H4 (cell line): ENCODE measurements at regions not wholly inside any gene's neighbourhood (a gene's known extent, or its start where the extent isn't known, plus 50 kb on each side); places are given as distances from the start of the nearest gene placed in this dataset.
A peak's percentile ranks its signal among the peaks of the same experiment; 100 is the strongest.

Experiments used
- DNase-seq: peaks from one replicate; pipeline ENCODE4 v3.0.0-alpha.2; 2015; ENCODE audit warnings: low spot score

DNA sequence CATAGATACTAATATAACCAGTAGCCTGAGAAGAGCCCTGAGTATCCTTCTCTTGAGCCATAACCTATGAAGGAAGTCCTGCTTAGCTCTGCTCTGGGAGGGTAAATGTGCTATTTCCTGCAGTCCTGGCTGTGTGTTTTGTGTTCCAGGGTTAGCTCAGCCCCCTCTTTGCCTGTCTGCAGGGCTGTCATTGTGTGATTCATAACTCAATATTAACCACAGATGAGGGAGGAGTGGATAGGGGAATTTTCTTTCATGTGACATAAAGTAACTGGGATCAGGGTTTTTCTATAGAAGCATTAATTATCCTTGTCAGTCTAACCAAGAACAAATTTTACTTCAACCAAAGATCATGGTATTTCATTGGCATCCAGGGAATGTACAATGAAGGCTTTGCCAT is 183.3 kb upstream of the ZBTB20 start:
- DNase-seq: no peak

DNA sequence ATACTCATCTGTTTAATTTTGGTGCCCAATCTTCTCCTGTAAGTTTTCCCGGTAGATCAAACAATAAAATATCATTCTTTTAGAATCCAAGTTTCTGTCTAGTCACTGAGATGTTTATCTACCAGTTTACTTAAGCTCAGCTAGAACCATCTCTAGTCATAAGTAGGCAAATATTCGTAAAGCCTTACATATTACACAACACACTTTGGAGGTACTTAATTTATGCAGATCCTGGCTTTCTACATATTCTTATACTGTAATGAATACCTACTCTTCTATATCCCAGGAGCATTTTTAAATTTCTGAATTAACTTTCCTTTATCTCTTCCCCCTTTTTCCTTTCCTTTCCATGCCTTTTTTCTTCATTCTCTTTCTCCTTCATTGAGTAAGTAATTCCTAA is 185.9 kb upstream of the ZBTB20 start:
- DNase-seq: no peak

DNA sequence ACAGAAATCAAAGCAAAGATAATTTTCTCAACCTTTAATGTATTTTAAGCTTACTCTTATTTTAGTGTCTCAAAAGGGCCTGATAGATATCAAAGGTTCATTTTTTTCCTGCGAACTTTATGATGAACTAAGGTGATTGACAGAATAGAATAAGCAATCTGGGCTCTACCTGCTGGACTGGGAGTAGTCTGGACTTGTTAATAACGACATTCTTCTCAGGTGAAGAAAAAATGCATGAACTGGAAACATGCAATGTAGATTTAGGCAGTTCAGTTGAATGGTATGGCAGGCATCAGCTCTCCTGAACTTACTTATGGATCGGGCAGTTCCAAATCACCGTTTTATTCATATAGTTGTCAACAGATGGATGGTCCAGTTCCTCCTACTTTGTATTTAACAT is 189.7 kb upstream of the ZBTB20 start:
- no peak for DNase-seq

DNA sequence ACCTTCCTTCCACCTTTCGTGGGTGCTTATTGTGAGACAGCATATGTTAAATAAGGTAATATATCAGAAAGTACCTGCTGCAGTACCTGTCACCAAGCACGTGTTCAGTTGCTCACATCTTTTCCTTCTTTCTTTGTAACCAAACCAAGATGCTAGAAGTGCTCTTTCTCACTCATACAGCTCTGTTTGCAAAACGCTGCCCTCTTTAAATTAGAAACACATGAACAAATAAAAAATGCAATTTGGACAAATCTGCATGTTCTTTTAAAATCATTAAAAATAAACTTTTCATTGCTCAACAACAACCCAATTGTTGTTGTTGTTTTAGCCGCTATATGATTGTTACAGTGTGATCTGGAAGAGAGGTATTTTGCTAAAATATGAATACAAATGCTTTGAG is 193.5 kb upstream of the ZBTB20 start:
- DNase-seq: no peak

DNA sequence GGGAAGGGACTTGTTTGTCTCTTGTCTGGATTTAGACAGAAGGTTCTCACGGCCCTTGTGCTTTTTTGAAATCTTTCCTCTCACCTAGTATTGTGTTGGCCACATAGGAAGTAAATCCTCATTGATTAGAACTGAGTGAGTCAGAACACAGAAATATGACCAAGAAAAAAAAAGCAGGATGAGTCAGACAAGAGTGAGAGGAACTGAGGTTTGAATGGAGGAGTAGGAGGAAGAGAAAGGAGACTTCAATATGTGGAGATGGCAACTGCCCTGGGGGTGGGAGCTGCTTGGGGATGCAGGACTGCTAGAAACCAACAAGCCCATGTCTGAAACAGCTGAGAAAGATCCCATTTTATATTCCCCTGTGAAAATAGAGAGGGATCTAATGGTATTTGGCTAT is 194.1 kb upstream of the ZBTB20 start:
- peak; percentile 14 for DNase-seq

DNA sequence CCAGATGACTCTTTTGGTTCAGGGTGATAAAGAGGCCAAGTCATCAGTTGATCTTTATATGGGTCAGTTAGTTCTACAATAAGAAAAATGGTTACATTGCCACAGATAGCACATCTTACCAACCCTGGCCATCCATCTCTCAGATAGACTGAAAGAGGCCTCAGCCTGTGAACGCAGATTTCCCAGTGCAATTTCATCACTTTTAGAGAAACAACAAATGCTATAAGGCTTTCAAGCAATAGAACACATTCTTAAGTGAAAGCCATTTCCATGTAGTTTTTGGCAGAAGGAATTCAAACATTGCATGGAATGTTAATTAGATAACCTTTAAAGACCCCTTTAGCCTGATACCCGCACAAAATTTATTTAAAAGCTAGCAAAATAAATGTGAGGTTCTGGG is 200.6 kb upstream of the ZBTB20 start:
- no peak for DNase-seq

DNA sequence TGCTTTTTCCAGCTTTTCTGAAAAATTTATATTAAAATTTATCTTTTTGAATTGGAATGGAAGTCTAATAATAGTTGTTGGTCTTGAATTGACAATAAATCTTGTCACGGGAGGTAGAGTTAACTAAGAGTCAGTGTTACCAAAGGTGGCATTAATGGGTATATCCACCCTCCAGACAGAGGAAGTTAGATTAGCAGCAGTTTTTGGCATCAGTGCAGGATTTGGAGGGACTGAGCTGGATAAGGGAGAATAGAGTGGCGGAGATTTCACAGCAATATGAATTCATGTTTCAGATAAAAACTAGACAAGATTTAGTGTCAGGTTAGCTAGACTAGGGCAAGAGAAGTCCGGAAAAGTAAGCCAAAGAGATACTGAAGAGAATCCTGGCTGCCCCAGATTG is 201.3 kb upstream of the ZBTB20 start:
- DNase-seq: no peak

DNA sequence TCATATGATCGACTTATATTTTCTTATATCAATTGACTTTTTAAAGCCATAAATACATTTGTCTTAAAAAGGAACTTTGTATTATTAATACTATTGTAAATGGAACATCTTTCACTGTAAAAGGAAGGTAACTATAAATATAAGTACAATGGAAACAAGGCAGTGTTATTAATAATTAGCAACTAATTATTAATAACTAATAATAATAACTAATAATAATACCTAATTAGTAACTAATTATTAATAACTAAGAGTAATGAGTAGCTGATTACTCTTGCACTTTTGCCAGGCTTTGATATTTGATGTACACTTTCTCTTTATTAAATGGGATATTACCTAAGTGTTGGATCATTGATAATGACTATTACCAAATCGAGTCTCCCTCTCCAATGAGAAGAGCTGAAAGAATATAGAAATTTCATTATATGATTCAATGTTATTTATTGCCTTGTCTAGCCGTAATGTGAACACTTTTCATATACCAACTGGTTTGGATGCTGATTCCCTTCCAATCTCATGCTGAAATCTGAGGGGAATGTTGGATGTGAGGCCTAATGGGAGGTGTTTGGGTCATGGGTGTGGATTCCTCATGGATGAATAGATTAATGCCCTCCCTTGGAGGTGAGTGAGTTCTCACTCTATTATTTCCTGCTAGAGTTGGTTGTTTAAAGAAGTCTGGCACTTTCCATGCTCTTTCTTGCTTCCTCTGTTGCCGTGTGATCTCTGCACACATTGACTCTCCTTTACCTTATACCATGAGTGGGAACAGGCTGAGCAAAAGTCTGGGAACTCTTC is 202.1 kb upstream of the ZBTB20 start:
- DNase-seq: no peak

DNA sequence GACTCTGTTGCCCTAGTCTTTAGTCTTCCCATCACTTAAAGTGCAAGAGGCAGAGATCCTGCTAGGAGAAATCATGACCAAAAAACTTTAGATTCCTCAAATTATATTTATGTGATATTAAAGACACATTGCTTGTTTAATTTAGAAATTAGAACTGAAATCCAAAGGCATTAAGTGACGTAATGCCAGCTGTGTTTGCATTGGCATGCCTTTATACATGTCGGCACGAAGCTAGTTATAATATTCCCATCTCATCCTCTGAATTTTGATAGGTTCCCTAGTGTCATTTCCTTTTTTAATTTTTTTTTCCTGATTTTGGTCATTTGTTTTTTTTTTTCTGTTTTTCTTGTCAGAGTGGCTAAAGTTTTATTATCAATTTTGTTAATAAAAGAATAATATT is 203.5 kb upstream of the ZBTB20 start:
- DNase-seq: no peak

DNA sequence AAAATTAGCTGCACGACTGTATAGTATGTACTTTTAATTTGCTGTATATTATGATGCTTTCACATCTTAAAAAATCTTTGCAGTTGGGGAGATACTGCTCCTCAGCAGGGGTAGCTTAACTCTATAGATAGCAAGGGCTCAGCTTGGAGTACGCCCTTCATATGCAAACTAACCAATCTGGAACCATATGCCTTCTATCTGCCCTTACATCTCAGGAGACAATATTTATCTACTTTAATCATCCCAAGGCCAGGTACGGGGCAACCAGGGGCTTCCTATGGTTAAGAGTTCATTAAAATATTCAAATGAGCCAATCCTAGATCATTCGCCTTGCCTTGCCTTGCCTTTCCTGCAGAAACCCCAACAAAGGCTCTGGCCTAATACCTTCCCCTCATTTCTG is 204.1 kb upstream of the ZBTB20 start:
- DNase-seq: no peak

DNA sequence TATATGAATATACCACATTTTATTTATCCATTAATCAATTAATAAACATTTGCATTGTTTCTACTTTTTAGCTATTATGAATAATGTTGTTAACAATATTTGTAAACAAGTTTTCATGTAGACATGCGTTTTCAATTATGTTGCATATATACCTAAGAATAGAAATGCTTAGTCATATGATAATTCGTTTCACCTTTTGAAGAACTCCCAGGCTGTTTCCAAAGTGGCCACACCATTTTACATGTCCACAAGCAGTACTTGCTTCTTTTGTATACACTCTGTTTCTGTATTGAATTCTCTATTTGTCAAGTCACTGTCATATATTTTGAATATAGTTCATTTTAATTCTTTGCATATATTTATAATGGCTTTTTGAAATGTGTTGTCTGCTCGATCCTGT is 206.9 kb upstream of the ZBTB20 start:
- DNase-seq: no peak

DNA sequence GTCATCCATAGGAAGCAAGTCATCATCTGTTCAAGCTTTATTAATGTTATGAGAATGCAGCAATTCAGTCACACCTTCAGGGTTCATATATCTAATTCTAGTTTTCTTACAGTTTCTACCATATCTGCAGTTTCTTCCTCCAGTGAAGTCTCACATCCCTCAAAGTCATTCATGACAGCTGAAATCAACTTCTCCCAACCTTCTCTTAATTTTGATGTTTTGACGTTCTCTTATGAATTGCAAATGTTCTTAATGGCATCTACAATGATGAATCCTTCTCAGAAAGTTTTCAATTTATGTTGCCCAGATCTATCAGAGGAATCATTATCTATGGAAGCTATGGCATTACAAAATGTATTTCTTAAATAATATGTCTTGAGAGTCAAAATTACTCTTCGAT is 210.4 kb upstream of the ZBTB20 start:
- DNase-seq: no peak

DNA sequence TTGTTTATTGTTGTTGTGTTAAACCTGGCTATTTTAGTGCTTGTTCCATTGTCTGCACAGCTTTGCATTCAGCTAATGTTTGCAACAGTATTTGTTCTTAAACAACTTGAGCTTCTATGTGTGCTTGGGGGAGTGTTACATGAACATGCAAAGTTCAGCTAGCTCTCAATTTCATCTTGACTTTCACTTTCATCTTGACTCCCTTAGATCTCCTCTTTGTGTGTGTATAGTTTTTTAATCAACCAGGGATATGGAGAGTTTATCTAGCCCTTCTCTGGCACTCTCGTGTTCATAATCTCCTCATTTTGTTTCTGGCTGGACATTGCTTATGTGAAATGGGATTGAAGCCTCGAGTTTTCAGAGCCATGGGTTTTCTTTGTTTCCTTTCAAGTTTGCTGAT is 212.4 kb upstream of the ZBTB20 start:
- peak; percentile 11 for DNase-seq

DNA sequence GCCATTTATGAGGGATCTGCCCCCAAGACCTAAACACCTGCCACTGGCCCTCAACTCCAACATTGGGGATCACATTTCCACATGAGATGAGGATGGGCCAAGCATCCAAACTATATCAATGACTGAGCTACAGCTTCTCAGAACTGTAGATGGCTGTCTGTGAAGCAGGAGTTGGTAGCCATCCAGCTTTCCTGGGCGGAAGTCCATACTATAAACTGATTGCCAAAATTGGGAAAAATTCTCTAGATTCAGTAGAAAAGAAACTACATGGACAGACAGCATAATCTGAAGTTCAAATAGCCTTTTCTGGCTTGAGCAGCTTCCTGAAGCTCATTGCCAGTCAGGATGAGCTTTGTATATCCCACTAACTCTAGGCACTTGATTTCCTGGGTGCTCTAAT is 214.7 kb upstream of the ZBTB20 start:
- no peak for DNase-seq

DNA sequence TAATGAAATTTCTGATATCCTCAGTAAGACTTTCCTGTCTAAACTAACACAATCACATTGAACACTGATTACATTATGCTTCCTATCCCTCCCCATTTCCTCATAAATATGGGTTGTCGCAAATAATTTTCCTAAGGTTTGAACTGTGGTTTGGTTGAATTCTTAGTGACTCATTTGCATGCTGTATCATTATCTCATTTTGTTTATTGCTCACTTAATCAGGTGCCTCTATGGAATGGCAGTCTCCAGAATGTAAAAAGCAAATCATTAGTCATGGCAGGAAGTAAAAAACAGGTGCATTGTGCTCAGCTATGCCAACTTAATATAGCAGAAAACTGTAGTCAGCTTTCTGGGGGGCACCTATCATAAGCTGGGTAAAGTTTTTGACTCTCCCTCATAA is 216.0 kb upstream of the ZBTB20 start:
- DNase-seq: peak; percentile 17

DNA sequence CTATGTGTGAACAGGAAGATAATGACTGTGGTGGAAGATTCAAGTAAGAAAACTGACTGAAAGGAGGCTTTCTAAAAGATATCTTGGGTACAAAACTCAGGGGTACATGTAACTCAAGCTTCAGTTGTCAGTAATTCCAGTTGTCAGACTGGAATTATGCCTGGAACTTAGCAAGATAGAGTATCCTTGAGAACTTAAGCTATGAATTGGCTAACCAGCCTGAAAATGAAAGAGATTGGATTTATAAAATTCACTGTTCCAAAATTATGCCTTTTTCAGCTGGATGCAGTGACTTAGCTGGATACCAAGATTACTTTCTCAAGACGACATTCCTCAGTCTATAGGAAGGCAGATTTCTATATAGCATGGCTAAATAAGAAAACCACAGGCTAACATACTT is 221.9 kb upstream of the ZBTB20 start:
- DNase-seq: no peak

DNA sequence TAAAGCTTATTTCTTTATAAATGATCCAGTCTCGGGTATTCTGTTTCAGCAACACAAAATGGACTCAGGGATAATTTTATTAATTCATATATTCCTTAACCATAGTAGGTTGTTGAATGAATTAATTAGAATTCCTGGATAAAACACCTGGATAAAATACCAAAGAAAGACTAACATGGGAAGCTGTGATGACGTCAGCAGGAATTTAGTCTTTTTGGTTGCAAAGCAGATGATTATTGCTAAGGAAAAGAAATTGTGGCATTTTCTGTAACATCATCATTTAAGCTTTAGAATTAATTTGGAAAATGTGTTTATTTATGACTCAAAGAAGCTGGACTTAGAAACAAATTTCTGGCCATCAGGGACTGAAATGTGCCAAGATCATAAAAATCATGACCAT is 228.3 kb upstream of the ZBTB20 start:
- DNase-seq: no peak

DNA sequence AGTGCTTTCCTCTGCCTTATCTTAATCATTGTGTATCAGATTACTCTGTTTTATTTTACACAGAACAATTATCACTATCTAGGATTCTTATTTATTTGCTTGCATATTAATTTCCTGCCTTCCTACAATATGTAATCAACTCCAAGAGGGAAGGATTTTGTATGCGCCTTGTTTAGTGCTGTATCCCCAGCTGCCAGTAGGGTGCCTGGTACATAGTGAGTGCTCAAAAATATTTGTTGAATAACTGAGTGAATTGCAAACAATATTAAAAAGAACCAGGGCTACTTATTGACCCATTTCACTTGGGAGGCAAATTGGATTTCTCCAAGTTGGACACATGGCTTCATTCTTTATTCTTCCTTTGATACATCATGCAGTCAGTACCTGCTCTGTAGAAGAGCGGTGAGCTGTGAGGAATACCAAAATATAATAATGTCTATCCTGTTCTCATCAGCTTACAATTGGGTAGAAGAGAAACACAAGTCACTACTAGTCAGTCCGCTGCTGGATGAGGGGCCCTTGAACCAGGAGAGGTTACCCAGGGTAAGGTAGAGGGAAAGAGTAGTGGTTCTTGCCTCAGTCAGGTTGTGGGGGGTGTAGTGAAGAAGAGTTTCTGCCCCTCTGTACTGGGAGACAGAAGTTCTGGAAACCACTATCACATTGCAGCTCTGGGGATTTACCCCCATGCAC is 233.9 kb upstream of the ZBTB20 start:
- no peak for DNase-seq

DNA sequence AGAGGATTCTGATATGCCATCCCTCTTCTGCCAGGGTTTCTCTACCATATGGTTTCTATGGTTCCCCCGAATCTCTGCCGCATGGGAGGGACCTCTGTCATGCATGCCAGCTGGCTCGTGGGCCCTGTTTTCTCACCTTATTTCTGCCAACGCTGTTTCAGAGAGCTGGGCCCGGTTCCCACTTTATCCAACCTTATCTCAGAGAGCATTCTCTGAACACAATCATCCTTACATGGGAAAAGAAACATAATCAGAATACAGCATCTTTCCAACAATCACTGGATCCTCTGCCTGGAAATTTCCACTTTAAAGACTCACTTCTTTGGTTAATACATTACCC is 234.5 kb upstream of the ZBTB20 start:
- DNase-seq: no peak

DNA sequence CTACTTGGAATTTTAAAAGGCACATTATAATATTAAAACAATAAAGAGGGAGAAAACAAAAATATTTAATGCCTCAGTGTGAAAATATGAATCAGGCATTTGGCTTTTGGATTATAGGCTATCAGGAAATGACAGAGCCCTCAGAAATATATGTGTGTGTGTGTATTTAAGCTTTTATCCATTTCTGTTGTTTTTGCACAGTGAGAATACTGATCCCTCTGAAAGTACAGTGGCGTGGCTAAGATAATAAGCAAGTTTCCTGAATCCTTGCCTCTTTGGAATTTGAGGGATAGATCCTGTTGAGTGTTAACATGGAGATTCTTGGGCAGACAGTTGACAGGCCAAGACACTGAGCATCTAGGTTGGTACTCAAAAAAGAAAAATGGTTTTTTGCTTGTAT is 234.8 kb upstream of the ZBTB20 start:
- no peak for DNase-seq

DNA sequence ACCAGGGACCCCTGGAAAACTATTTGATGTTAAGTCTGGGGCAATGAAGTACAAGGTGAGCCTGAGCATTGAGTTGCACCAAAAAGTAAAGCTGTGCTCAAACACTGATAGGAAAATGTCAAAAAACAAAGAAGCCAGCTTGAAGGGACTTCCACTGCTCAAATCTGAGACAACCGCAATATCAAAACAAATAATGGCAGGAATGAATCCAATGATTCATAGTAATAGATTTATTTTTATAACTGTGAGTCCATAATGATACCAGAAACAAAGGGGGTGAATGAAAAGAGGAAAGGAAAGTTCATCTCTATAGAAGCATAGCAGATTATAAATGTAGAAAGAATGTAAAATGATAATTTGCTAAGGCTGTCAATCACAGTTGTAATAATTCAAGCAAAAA is 237.3 kb upstream of the ZBTB20 start:
- no peak for DNase-seq

DNA sequence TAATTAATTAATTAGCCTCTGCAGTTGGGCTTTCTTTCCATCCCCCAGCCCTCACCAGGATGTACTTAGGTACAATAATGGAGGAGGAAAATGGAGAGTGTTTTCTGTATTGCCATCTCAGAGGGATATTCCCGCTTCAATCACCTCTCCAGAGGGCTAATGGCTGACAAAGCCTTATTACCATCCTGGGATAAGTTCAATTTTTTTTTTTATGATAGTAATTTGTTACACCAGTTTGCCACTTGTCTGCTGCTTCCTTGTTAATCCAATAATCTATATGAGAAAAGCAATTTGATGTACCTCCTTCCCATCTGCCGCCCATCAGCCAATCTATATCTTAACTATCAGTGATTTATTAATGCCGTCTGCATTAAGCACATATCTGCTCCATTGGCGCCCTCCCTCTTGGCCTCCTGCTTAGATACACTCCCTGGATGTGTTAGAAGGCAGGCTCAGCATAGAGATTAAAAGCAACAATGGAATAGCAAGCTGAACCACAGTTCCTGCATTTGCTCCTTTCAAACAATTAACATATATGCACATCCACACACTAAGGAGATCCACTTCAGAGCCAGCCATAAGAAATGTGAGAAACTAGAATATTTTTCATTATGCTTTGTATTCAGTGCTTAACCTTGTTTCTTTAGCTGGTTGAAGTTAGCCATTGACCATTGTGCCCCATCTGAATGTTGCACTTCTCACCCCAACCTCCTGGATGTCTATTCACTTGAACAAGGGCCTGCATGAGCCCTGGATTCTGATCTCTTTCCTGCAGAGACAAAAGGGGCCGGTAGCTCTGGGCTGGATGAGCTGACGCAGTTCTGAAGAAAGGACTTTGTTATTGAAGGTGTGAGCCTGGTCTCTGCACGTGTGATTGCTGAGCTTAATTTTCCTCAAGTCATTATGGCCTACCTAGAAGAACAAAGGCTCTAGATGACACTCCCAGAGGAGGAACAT is 237.3 kb upstream of the GAP43 start:
- no peak for DNase-seq

DNA sequence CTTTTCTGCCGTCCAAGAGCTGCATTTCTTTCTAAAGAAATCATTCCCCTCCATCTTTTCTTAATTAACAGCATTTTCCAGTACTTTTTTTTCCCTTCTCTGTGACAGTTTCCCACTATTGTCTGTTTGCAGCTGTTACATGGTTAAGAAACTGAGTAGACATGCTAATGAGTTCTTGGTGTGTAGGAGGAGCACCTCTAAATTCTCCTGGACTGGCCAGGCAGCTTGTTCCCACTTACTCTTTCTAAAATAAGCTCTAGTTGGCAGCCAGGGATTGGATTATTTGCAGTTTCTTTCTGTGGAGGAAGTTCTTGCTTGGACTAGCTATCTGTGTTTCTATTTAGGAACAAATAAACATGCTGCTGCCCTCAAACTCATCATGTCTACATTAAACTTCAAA is 235.1 kb upstream of the GAP43 start:
- no peak for DNase-seq
